Skeletal muscle cell (primary cell): ENCODE measurements at regions not wholly inside any gene's neighbourhood (a gene's known extent, or its start where the extent isn't known, plus 50 kb on each side); places are given as distances from the start of the nearest gene placed in this dataset.
"Not testable (repeated sequence)": the region's sequence is repeated elsewhere in the genome, so short reads cannot be mapped to it uniquely, and the experiment has no call there.

Experiments used
- DNase-seq: peaks from one replicate; pipeline ENCODE4 v3.0.0-alpha.2; 2010; ENCODE audit warnings: low read depth
- H3K4me3 ChIP-seq: 2 replicates; pipeline ENCODE4 v1.5.1; 2011; ENCODE audit warnings: low read depth, mild to moderate bottlenecking, control low read depth, low read length, moderate library complexity

DNA sequence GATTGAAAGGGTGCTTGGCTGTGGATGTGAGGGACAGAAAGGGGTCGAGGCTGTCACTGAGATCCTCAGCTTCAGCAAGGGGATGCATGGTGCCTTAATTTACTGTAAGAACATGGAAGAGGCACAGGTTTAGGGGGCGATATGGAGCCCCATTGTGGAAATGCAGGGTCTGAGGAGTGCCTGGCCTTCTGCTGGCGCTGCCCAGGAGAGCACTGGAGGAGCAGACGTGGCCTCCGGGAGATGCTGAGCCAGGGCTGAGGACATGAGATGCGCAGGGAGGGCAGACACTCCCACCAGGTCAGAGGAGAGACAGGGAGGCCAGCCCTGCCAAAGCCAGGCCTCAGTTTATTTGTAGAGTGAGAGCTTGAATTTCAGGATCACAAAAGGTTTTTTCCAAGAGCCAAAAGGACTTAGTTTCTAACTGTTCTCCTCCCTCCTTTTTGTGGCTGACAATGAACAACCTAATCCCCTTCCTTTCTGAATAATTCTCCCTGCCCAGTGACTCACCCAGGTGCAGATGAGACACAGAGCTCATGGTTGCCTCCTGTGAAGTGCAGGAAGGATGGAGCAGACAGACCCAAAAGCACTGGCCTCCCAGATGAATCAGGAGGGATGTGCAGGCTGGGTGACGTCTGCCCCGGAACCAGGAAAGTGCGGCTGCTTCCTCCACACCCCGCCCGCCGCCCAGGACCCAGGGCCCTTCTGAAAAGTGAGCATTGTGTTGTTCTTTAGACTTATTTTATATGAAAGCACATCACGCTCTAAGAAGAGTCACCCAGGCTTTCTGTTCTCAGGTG, 73.0 kb upstream of the TMPRSS2 start:
- H3K4me3 ChIP-seq = no peak overlapping the region
- DNase-seq = no peak

DNA sequence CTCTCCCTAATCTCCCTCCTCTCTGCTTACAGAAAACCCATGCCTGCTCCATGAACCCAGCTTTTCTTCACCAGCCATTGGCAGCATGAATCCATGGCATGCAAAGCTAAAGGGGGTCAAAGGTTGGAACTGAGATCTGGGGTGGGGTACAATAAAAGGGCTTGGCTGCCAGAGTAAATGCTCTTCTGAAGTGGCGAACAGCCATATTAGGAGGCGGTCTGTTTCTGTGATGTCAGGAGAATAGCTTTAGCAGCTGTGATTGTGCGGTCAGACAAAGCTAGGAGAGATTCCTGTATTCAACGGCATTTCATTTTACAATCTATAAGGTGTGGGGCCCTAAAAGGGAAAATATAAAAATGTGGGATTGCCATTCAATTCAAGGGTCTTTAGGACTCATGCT, 71.7 kb upstream of the TMPRSS2 start:
- no peak for DNase-seq
- no peak overlapping the region for H3K4me3 ChIP-seq

DNA sequence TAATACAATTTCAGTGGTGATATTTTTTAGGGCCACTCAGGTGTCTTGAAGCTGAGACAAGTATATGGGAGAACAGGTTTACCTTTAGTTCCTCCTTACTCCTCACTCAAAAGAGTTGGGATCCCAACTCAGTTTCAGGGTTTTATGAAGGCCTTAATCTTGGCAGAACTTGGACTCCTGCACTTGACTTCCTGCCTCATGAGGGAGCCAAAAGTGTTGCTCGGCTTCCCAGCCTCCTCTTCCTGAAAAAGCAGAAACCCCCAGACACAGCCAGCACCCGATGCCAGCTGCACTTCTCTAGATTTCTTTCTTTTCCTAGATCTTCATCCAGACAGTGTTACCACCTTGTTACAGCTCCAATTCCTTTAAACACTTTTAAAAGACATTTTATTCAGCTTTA, 70.8 kb upstream of the TMPRSS2 start:
- no peak overlapping the region for H3K4me3 ChIP-seq
- DNase-seq = no peak

DNA sequence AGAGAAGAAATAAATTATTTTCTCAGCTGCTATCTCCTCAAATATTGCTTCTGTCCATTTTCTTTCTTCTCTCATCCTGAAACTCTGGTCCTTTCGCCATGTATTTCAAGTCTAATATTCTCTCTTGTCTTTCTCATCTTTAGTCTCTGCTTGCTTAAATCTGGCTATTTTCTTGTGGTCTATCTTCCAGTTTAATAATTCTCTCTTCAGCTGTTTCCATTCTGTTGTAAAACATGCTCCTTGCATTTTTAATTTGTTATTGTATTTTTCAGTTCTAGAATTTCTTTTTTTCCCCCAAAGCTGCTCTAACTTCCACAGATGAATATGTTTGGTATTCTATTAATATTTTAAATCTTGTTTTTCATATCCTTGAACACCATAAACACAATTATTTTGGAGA, 70.1 kb upstream of the TMPRSS2 start:
- no peak for DNase-seq
- no peak overlapping the region for H3K4me3 ChIP-seq

DNA sequence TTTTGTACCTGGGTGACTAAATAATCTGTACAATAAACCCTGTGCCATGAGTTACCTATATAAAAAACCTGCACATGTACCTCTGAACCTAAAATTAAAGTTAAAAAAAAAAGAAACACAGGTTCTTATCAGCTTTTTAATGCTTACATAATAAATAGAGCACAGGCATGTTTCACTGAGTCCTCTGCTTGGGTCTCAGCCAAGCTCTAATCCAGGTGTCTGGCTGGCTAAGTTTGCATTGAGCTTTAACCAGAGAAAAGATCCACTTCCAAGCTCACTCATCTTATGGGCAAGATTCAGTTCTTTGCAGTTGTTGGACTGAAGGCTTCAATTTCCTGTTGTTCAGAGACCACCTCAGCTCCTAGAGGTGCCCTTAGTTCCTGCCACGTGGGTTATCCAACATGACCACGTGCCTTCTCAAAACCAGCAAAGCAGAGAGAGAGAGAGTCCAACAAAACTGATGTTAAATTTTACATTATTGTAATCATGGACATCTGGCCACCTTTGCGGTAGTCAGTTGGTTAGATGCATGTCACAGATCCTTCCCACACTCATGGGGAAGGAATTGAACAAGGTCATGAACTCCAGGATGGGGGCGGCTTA, 68.2 kb upstream of the TMPRSS2 start:
- no peak for DNase-seq
- no peak overlapping the region for H3K4me3 ChIP-seq

DNA sequence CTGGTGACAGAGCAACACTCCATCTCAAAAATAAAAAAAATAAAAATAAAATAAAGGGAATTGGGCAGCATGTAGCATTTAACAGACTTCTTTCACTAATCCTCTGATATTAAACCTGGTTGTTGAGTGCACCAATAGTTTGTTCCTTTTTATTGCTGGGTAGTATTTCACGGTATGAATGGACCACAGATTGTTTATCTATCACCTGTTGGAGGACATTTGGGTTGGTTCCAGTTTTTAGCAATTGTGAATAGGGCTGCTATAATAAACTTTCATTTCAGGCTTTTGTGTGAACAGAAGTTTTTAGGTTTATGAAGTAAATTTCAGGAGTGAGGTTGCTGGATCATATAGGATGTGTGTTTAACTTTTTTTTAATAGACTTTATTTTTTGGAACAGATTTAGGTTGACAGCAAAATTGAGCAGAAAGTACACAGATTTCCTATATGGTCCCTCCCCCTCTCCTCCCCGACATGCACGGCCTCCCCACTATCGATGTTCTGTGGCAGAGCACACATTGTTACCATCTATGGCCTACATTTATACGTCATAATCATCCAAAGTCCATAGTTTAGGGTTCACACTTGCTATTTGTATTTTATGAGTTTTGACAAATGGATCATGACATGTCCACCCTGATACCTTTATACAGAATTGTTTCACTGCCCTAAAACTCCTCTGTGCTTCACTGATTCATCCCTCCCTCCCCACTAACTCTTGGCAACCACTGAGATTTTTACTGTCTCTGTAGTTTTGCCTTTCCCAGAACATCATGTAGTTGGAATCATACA, 66.1 kb upstream of the TMPRSS2 start:
- no peak for DNase-seq
- no peak overlapping the region for H3K4me3 ChIP-seq

DNA sequence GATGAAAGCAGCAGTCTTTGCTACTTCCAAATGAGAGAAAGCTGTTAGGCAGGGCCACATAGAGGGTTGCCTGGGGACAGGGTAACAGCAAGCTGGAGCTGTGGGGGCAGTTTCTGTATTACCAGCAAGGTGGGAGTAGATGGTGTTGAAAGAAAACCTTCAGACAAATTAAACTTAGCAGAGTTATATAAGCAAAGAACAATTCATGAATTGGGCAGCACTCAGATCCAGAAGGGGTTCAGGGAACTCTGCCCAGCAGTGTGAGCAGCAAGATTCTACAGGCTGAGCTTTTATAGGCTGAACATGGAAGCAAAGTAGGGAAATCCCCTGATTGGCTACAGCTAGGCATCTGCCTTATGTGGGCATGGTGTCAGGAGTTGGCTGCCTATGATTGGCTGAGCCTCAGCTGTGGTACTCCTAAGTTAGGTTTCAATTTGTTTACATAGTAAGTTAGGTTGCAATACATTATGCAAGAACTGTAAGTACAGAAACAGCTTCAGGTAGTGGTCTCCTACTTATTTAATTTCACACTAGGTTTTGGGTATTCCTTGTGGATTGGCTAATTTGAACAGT, 64.1 kb upstream of the TMPRSS2 start:
- H3K4me3 ChIP-seq = no peak overlapping the region
- DNase-seq = no peak

DNA sequence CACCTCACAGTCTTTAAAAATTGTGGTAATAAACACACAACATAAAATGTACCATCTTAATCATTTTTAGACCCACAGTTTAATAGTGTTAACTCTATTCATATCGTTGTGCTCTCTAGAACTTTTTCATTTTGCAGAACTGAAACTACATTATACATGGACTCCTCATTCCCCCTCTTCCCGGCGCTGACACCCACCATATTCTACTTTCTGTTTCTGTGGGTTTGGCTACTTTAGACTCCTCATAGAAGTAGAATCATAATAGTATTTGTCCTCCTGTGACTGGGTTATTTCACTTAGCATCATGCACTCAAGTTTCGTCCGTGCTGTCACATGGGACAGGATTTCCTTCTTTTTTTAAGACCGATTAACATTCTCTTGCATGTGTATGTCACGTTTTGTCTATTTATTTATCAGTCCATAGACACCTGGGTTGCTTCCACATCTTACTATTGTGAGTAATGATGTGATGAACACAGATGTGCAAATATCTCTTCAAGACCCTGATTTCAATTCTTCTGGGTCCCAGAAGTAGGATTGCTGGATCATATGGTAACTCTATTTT, 62.9 kb upstream of the TMPRSS2 start:
- no peak overlapping the region for H3K4me3 ChIP-seq
- no peak for DNase-seq

DNA sequence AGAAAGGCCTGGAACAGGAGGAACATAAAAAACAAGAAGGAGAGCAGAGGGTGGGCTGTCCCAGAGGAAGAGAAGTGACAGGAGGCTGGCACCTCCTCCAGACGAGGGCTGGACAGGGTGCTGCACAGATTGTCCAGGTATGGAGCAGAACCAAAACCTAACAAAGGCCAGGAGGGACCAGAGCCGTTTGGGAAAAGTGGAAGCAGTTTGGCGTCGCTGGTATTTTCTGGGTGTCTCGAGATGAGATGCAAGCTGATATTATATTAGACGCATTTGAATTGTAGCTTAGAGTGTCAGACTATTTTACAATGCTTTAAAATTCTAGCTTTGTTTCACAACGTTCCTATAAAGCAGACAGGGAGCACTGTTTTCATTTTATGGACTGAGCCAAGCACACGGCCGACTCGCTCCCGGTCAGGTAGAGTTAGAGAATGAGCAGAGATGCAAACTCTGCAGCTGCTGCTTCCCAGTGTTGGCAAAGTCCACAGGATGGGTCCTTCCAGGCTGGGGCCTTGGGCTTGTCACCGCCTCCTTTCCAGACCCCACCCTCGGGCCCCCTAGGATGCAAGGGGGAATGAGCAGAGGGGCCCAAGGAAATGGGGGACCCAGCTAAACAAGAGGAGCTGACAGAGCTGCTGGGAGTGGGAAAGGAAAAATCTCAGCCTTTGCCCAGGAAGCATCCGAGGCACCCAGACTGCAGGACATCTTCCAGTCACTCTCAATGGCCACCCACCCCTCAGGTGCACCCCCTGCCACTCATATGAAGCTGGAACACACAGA, 60.8 kb upstream of the TMPRSS2 start:
- no peak for DNase-seq
- H3K4me3 ChIP-seq = no peak overlapping the region

DNA sequence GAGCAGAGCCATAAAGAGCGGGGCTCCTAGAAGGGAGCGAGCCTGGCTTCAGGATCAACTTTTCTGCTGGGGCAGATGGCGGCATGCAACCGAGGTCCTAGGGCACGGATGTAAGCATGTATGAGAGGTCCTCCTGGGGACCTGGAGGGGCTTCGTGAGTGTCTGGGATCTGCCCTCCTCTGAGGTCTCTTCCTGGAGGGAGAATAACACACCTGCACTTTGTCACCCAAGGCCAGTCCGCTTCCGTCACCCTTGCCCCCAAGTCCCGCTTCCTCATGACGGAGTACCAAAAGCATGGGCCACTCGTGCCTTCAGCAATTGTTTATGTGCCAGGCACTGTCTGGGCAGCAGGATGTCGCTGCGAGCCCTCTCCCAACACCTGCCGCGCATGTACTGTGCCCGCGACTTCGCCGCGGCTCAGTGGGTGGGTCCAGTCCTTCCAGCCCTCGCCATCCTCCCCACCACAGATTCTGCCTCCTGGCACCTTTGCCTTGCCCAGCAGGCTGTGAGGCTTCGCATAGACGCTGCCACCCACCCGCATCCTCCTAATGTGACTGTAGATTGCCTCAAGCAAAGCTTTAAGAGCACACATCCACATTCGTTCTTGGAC, 60.0 kb upstream of the TMPRSS2 start:
- no peak overlapping the region for H3K4me3 ChIP-seq
- no peak for DNase-seq

DNA sequence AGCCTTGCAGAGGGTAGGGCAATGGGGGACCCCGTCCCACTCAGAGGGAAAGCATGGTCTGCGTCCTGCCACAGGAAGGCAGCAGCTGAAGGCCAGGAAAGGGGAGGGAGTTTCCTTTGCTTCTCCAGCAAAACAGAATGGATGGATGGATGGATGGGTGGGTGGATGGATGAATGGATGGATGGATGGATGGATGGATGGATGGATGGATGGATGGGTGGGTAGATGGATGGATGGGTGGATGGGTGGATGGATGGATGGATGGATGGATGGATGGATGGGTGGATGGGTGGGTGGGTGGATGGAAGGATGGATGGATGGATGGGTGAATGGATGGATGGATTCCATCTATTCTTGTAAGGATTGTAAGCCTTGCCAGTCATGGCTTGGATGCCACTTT, 59.3 kb upstream of the TMPRSS2 start:
- DNase-seq, H3K4me3 ChIP-seq: not testable (repeated sequence)

DNA sequence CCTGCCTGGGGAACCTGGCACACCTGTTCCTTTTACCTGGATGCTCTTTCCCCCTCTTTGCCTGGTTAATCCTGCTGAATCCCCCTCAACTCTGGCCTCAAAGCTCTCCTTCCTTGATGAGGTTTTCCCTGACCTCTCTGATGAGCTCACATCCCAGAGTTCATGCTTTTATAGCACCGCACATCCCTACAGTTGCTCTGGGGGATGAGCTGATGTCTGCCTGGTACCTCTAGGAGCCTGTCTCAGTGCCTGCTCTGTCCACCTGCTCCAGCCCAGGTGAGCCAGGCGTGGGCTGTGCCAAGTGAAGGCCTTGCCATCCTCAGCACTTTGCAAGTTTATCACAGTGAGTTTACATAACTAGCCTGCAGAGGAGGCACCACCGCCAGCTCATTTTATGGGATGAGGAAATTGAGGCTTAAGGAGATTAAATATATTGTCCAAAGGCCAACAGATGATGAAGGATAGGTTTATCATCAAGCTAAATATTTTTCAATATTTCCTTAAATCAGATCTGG, 58.6 kb upstream of the TMPRSS2 start:
- H3K4me3 ChIP-seq = no peak overlapping the region
- DNase-seq = no peak

DNA sequence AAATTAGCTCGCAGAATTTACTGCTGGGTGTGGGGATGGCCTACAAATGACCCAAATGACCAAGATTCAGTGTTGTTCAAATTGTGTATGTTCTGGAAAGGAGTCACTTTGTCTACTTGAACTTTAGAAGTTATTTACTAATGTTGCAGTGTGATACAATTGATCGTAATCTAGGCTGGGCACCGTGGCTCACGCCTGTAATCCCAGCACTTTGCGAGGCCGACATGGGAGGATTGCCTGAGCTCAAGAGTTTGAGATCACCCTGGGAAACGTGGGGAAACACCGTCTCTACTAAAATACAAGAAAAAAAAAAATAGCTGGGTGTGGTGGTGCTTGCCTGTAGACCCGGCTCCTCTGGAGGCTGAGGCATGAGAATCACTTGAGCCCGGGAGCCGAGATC, 57.6 kb upstream of the TMPRSS2 start:
- no peak overlapping the region for H3K4me3 ChIP-seq
- no peak for DNase-seq

DNA sequence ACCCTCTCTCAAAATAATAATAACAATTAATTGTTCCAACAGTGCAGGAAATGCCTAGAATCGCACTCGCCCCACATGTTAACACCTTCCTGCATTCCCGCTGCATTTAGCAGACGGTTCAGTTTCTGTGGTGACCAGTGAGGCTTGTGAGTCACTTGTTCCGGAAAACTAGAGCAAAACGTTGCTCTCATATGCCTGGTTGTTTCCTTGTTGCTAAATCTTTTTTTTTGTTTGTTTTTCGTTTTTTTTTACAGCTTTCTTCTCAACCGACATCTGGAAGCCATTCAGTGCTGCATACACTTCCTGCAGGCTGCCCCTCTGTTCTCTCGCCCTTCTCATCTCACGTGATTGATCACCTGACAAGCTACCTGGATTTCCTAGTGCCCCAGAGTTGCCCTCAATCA, 56.9 kb upstream of the TMPRSS2 start:
- no peak overlapping the region for H3K4me3 ChIP-seq
- peak; percentile 20 for DNase-seq

DNA sequence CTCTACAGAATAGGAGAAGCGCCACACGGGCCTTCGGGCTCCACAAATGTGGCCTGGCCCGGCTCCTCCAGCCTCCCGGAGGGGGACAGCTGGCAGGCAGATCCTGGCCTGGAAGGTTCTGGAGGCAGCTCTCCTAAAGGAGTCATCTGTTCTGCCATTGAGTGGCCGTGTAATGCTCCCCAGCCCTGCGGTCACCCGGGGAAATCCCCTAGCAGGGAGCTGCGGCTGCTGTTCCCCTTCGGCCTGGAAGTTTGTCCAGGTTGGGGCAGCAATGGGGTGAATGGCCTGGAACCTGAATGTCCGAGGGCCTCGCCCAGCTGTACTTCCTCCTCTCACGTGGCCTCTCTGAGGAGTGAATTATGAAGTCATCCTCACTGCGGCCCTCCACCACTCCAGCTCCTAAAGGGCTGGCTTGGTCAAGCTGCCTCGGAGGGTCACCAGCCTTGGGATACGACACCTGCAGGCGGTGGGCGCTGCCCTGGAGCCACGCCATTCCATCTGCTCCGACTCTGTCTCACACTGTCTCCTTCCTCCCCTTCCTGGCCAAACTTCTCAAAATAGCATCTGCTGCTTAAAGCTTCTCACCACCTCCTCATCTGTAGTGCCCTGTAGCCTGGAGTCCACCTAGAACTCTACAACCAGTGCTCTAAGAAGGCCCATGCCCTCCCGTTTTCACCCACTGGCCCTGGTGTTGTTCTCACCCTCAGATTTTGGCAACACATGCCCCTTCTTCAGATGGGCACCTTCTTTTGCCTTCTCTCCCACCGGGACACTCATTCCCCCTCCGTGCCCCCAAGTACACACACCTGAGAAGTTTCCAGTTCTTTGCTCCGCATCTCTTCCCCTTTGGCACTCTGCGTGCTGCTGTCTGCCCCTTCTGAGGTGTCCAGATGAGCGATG, 54.4 kb upstream of the TMPRSS2 start:
- H3K4me3 ChIP-seq = no peak overlapping the region
- DNase-seq = no peak

DNA sequence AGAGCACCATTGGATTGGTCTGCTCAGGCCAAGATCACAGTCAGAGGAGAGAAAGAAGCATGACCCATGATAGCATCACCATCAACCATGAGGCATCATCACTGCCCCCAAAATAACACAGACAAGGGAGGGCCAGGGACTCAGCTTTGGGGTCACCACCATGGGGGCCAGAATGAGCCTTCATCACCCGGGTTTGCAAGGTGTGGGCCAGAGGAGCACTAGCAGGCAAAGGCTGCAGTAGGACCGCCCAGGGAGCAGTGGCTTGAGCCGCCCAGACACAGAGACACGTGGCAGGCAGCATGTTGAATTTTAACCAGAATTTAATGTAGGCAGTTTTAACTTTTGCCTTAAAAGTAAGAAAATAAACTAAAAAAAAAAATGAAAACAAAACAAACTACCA, 53.7 kb upstream of the TMPRSS2 start:
- DNase-seq = no peak
- no peak overlapping the region for H3K4me3 ChIP-seq

DNA sequence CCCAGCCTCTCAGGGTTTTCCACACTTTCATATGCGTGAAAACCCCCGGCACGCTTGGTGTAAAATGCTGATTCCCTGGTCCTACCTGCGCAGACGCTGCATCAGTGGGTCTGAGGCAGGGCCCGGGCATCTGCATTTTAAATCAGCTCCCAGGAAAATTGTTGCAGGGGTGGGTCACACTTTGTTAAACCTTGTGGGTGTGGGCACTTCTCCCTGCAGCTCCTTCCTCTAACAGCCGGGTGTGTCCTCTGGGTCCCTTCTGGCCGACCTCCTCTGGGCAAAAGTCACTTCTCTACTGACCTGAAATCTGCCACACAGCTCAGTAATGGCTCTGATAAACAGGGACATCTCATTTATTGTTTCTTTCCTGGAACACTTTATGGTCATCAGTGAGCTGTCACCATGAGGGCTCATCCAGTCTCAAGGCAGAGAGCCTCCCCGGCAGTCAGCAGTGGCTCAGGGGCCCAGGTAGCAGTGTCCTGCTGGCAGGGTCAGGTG, 52.8 kb upstream of the TMPRSS2 start:
- no peak overlapping the region for H3K4me3 ChIP-seq
- DNase-seq = no peak
